OCI-LY3 (cell line): ENCODE measurements at regions not wholly inside any gene's neighbourhood (a gene's known extent, or its start where the extent isn't known, plus 50 kb on each side); places are given as distances from the start of the nearest gene placed in this dataset.

Source experiments
- H2AFZ ChIP-seq: fragments of 200-600, 300-600 bp; shearing (Covaris generic); 2 replicates; pipeline ENCODE4 v1.6.0; 2014; ENCODE audit warnings: antibody characterized with exemption, low read depth, low read length
- H3K27ac ChIP-seq: fragments of 200-600, 300-600 bp; sonication (generic); 2 replicates; pipeline ENCODE4 v1.5.1; 2014; ENCODE audit warnings: mild to moderate bottlenecking, low read length, moderate library complexity, mixed read lengths
- H3K27me3 ChIP-seq: fragments of 200-600, 300-600 bp; sonication (generic); 2 replicates; pipeline ENCODE4 v1.6.1; 2014; ENCODE audit warnings: low read depth, low read length, mixed read lengths
- H3K36me3 ChIP-seq: fragments of 200-600, 300-600 bp; sonication (generic); replicated peaks from 2 replicates; pipeline ENCODE3; 2014; ENCODE audit warnings: low read depth, low read length, mixed read lengths
- H3K4me1 ChIP-seq: fragments of 300-600, 200-600 bp; sonication (generic); 2 replicates; pipeline ENCODE4 v1.6.1; 2014; ENCODE audit warnings: low read length, mixed read lengths
- H3K4me2 ChIP-seq: fragments of 200-600, 300-600 bp; sonication (generic); 2 replicates; pipeline ENCODE4 v1.6.1; 2014; ENCODE audit warnings: low read length, mixed read lengths
- H3K4me3 ChIP-seq: fragments of 300-600, 200-600 bp; sonication (generic); 2 replicates; pipeline ENCODE4 v1.5.1; 2014; ENCODE audit warnings: antibody characterized with exemption, mild to moderate bottlenecking, low read length, moderate library complexity
- H3K79me2 ChIP-seq: fragments of 300-600, 200-600 bp; shearing (Covaris generic); 2 replicates; pipeline ENCODE4 v1.6.1; 2014; ENCODE audit warnings: mild to moderate bottlenecking, low read length, mixed read lengths
- H3K9ac ChIP-seq: fragments of 300-600, 200-600 bp; shearing (Covaris generic); 2 replicates; pipeline ENCODE4 v1.6.0; 2014; ENCODE audit warnings: mild to moderate bottlenecking, low read length, moderate library complexity
- H3K9me3 ChIP-seq: fragments of 200-600, 300-600 bp; shearing (Covaris generic); 2 replicates; pipeline ENCODE4 v1.6.1; 2014; ENCODE audit warnings: low read length, mixed read lengths; ENCODE audit not compliant: insufficient read depth
- H4K20me1 ChIP-seq: fragments of 200-600, 300-600 bp; sonication (generic); 2 replicates; pipeline ENCODE4 v1.6.1; 2016; ENCODE audit warnings: low read length, mixed read lengths; ENCODE audit not compliant: insufficient read depth
- EZH2phosphoT487 ChIP-seq: fragments of 200-600 bp; shearing (Covaris generic); IDR thresholded peaks from 2 replicates; pipeline ENCODE4 v1.6.1; 2018; ENCODE audit warnings: antibody characterized with exemption, mixed run types, low read depth
- TF ChIP-seq, protein P1 (sequence below): fragments of 200-600, 300-600 bp; sonication (generic); IDR thresholded peaks from 2 replicates; pipeline ENCODE4 v1.5.1; 2014; ENCODE audit warnings: antibody characterized with exemption, low read length, low read depth

GRCh38 chr3:113063126-113063894, 72.5 kb downstream of the GTPBP8 start:
- H3K9me3 ChIP-seq: no peaks in the 10 kb centered on the region
- TF ChIP-seq, protein P1, sequence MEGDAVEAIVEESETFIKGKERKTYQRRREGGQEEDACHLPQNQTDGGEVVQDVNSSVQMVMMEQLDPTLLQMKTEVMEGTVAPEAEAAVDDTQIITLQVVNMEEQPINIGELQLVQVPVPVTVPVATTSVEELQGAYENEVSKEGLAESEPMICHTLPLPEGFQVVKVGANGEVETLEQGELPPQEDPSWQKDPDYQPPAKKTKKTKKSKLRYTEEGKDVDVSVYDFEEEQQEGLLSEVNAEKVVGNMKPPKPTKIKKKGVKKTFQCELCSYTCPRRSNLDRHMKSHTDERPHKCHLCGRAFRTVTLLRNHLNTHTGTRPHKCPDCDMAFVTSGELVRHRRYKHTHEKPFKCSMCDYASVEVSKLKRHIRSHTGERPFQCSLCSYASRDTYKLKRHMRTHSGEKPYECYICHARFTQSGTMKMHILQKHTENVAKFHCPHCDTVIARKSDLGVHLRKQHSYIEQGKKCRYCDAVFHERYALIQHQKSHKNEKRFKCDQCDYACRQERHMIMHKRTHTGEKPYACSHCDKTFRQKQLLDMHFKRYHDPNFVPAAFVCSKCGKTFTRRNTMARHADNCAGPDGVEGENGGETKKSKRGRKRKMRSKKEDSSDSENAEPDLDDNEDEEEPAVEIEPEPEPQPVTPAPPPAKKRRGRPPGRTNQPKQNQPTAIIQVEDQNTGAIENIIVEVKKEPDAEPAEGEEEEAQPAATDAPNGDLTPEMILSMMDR: no peak
- no peak for TF ChIP-seq EZH2phosphoT487
- H3K27me3 ChIP-seq: no peaks in the 10 kb centered on the region
- H4K20me1 ChIP-seq: no peaks in the 10 kb centered on the region
- H3K36me3 ChIP-seq: peaks cover 6% of the 10 kb centered on the region
- no peak overlapping the region for H3K27ac ChIP-seq
- H3K79me2 ChIP-seq: no peaks in the 10 kb centered on the region
- no peak overlapping the region for H2AFZ ChIP-seq
- no peak overlapping the region for H3K4me3 ChIP-seq
- H3K4me1 ChIP-seq: peaks cover 14% of the 10 kb centered on the region
- H3K9ac ChIP-seq: no peak overlapping the region
- H3K4me2 ChIP-seq: no peak overlapping the region

DNA sequence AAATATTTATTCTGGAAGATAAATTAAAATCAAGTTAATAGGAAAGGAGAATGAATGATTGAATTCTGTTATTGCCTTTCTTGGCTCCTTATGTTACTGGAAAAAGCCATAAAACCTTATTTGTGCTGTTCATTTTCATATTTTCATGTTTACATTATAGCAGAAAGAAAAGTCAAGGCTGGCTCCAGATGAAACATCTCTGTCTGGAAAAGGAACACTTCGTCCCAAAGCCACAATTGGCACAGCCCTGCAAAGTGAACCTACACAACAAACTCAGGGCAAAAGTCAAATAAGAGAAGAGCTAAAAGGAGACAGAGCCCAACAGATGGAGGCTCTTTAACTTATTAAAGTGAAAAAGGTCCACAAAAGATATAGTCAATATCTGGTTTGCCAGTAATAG, 73.4 kb downstream of the GTPBP8 start:
- TF ChIP-seq, protein P1: no peak
- TF ChIP-seq EZH2phosphoT487: no peak
- H4K20me1 ChIP-seq: no peaks in the 10 kb centered on the region
- peaks cover 11% of the 10 kb centered on the region for H3K4me1 ChIP-seq
- no peak overlapping the region for H3K4me2 ChIP-seq
- no peak overlapping the region for H3K4me3 ChIP-seq
- H3K27ac ChIP-seq: no peak overlapping the region
- H3K9me3 ChIP-seq: no peaks in the 10 kb centered on the region
- no peaks in the 10 kb centered on the region for H3K79me2 ChIP-seq
- H3K9ac ChIP-seq: no peak overlapping the region
- no peak overlapping the region for H2AFZ ChIP-seq
- no peaks in the 10 kb centered on the region for H3K27me3 ChIP-seq
- H3K36me3 ChIP-seq: peaks cover 6% of the 10 kb centered on the region

GRCh38 chr3:113065336-113065735, 74.6 kb downstream of the GTPBP8 start:
- Histone ChIP-seq H3K36me3 (peaks cover 6% of the 10 kb centered on the region), H4K20me1 (no peaks in the 10 kb centered on the region), H3K4me3 (no peak overlapping the region), H3K4me2 (no peak overlapping the region), H3K9me3 (no peaks in the 10 kb centered on the region), H3K27ac (no peak overlapping the region), H3K79me2 (no peaks in the 10 kb centered on the region), H2AFZ (no peak overlapping the region), H3K27me3 (no peaks in the 10 kb centered on the region), H3K9ac (no peak overlapping the region), H3K4me1 (peaks cover 15% of the 10 kb centered on the region)
- TF ChIP-seq EZH2phosphoT487: no peak
- TF ChIP-seq, protein P1: no peak

DNA sequence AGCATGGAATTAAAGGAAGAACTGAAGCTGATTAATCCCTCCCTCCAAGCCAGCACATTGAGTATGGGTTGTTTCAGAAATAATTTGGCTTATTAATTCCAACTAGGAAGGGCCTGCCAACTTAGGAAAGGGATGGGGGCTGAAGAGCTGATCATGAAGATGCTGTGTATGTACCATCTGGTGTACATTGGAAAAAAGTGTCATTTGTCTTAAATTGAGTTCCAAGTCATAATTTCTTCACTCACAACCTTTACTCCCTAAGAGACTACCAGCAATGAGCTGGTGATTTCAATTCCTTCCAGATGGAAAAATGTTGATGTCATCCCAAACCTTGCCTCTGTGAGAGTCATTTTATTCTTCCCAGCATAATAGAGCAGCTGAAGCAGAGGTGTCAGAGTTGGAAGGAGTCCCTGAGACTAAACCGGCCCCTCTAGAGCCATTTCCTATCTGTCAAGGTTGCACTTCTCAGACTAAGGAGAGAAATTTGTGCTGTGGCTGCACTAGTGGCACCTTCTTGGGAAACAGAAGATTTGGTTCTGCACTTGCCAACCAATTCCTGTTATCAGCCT, 79.4 kb downstream of the GTPBP8 start:
- Histone ChIP-seq H3K4me3 (no peak overlapping the region), H3K36me3 (no peaks in the 10 kb centered on the region), H3K9me3 (no peaks in the 10 kb centered on the region), H4K20me1 (no peaks in the 10 kb centered on the region), H3K27me3 (no peaks in the 10 kb centered on the region), H3K27ac (no peak overlapping the region), H3K79me2 (no peaks in the 10 kb centered on the region), H2AFZ (no peak overlapping the region), H3K4me1 (peaks cover 15% of the 10 kb centered on the region), H3K9ac (no peak overlapping the region), H3K4me2 (peak overlapping the region; percentile 65)
- TF ChIP-seq, protein P1: no peak
- no peak for TF ChIP-seq EZH2phosphoT487
